PC-3 (cell line): ENCODE measurements at regions not wholly inside any gene's neighbourhood (a gene's known extent, or its start where the extent isn't known, plus 50 kb on each side); places are given as distances from the start of the nearest gene placed in this dataset.

ENCODE experiments used
- ATAC-seq: fragments of 200-7000 bp; cut with Tn5 transposase; 2 replicates; pipeline ENCODE4 v1.9.1; 2020; ENCODE audit warnings: mild to moderate bottlenecking, moderate library complexity
- BruUV-seq: library from RNA; stranded (reverse); fragments of 400-500 nt; replicated peaks from 2 replicates; lab custom pipeline; 2021; lab: Mats Ljungman, UMichigan
- CTCF ChIA-PET: fragments of 300-600 bp; sonication (Branson Sonifier 250); formaldehyde crosslinking; loops from one replicate; lab custom pipeline; 2022; ENCODE audit warnings: antibody characterized with exemption; lab: Charles Lee
- POLR2A ChIA-PET: fragments of 300-600 bp; sonication (Branson Sonifier 250); formaldehyde crosslinking; loops from one replicate; lab custom pipeline; 2022; ENCODE audit warnings: antibody characterized with exemption; ENCODE audit not compliant: unreplicated experiment; lab: Charles Lee
- DNase-seq: peaks from one replicate; pipeline ENCODE4 v3.0.0-alpha.2; 2015
- H2AFZ ChIP-seq: fragments of 300-600 bp; sonication (generic); 2 replicates; pipeline ENCODE4 v1.6.0; 2016; ENCODE audit warnings: antibody characterized with exemption, low read length
- H3F3A ChIP-seq: fragments of 300-600 bp; sonication (generic); one replicate; pipeline ENCODE4 v1.6.0; 2017; ENCODE audit warnings: antibody characterized with exemption, low read length, control low read depth, mild to moderate bottlenecking; ENCODE audit not compliant: unreplicated experiment
- H3K27ac ChIP-seq: fragments of 300-600 bp; sonication (generic); 2 replicates; pipeline ENCODE4 v1.5.1; 2016; ENCODE audit warnings: mild to moderate bottlenecking, low read length
- H3K27me3 ChIP-seq: fragments of 300-600 bp; sonication (generic); 2 replicates; pipeline ENCODE4 v1.6.1; 2016; ENCODE audit warnings: low read length, mixed read lengths
- H3K36me3 ChIP-seq: fragments of 300-600 bp; sonication (generic); 2 replicates; pipeline ENCODE4 v1.6.1; 2016; ENCODE audit warnings: low read depth, mixed run types, low read length, mixed read lengths
- H3K4me1 ChIP-seq: fragments of 300-600 bp; sonication (generic); 2 replicates; pipeline ENCODE4 v1.5.1; 2016; ENCODE audit warnings: low read length; ENCODE audit not compliant: insufficient read depth
- H3K4me2 ChIP-seq: fragments of 300-600 bp; sonication (generic); 2 replicates; pipeline ENCODE4 v1.6.0; 2016; ENCODE audit warnings: low read length
- H3K4me3 ChIP-seq: fragments of 300-600 bp; sonication (generic); 2 replicates; pipeline ENCODE4 v1.5.1; 2016; ENCODE audit warnings: mild to moderate bottlenecking, low read length, mixed read lengths
- H3K79me2 ChIP-seq: fragments of 300-600 bp; sonication (generic); 2 replicates; pipeline ENCODE4 v1.6.1; 2017; ENCODE audit warnings: low read length, mixed read lengths
- H3K9ac ChIP-seq: fragments of 300-600 bp; sonication (generic); 2 replicates; pipeline ENCODE4 v1.6.0; 2016; ENCODE audit warnings: mild to moderate bottlenecking, low read length
- H3K9me2 ChIP-seq: fragments of 300-600 bp; sonication (generic); replicated peaks from 2 replicates; pipeline ENCODE4 v1.6.1; 2016; ENCODE audit warnings: mixed run types, low read length, mixed read lengths
- H3K9me3 ChIP-seq: fragments of 300-600 bp; sonication (generic); 2 replicates; pipeline ENCODE4 v1.6.1; 2016; ENCODE audit warnings: low read length, mixed read lengths
- H4K20me1 ChIP-seq: fragments of 300-600 bp; sonication (generic); 2 replicates; pipeline ENCODE4 v1.6.1; 2016; ENCODE audit warnings: low read length, mixed read lengths
- EZH2 ChIP-seq: fragments of 300-600 bp; sonication (generic); IDR thresholded peaks from one replicate; pipeline ENCODE4 v1.6.1; 2017; ENCODE audit warnings: antibody characterized with exemption, mild to moderate bottlenecking, low read length; ENCODE audit not compliant: unreplicated experiment
- EZH2phosphoT487 ChIP-seq: fragments of 300-600 bp; sonication (generic); IDR thresholded peaks from 2 replicates; pipeline ENCODE4 v1.6.1; 2018; ENCODE audit warnings: mild to moderate bottlenecking, antibody characterized with exemption, low read length, borderline replicate concordance
- intact Hi-C: fragments of 100-400 bp; cut with micrococcal nuclease; formaldehyde crosslinking; loops from 2 replicates; pipeline ENCODE4 v1.9.0; 2023
- TF ChIP-seq, protein P1 (sequence below): fragments of 300-600 bp; sonication (generic); conservative IDR thresholded peaks from 2 replicates; pipeline ENCODE4 v1.5.1; 2017; ENCODE audit warnings: antibody characterized with exemption, low read depth, mild to moderate bottlenecking, low read length

DNA sequence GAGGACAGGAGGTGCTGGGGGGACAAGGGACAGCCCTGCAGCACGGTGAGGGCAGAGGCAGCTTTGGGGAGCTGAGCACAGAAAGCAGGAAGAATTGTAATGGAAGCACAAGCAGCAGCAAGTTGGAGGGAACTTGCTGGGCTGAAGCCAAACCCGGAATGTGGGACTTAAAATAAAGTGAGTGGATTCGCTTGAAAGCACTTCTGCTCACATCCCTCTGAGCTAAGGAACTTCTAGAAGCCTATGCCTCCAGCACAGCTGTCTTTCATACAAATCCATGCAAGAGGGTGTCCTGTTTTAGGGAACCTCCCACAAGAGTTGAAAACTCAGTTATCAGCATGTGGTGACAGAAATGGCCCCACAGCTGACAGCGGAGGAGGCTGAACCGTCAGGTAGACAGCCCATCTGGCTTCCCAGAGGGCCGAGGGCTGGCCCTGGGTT, 71.4 kb upstream of the MLN start:
- DNase-seq, result no peak
- no peak for ATAC-seq
- Histone ChIP-seq H3K9ac (no peak overlapping the region), H3K27ac (no peak overlapping the region), H3K9me3 (no peaks in the 10 kb centered on the region), H4K20me1 (no peaks in the 10 kb centered on the region), H3K4me3 (no peak overlapping the region), H3K36me3 (no peaks in the 10 kb centered on the region), H3K9me2 (no peaks in the 10 kb centered on the region), H3K4me2 (no peak overlapping the region), H3K79me2 (no peaks in the 10 kb centered on the region), H3K4me1 (no peaks in the 10 kb centered on the region), H3F3A (no peaks in the 10 kb centered on the region), H2AFZ (no peak overlapping the region), H3K27me3 (peaks cover 64% of the 10 kb centered on the region)
- ChIA-PET POLR2A (no interaction called here), CTCF (no interaction called here)
- TF ChIP-seq EZH2 (no peak), EZH2phosphoT487 (no peak)
- TF ChIP-seq, protein P1, sequence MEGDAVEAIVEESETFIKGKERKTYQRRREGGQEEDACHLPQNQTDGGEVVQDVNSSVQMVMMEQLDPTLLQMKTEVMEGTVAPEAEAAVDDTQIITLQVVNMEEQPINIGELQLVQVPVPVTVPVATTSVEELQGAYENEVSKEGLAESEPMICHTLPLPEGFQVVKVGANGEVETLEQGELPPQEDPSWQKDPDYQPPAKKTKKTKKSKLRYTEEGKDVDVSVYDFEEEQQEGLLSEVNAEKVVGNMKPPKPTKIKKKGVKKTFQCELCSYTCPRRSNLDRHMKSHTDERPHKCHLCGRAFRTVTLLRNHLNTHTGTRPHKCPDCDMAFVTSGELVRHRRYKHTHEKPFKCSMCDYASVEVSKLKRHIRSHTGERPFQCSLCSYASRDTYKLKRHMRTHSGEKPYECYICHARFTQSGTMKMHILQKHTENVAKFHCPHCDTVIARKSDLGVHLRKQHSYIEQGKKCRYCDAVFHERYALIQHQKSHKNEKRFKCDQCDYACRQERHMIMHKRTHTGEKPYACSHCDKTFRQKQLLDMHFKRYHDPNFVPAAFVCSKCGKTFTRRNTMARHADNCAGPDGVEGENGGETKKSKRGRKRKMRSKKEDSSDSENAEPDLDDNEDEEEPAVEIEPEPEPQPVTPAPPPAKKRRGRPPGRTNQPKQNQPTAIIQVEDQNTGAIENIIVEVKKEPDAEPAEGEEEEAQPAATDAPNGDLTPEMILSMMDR, result no peak
- intact Hi-C loops, result no loop called here
- BruUV-seq, result no TSS peak

DNA sequence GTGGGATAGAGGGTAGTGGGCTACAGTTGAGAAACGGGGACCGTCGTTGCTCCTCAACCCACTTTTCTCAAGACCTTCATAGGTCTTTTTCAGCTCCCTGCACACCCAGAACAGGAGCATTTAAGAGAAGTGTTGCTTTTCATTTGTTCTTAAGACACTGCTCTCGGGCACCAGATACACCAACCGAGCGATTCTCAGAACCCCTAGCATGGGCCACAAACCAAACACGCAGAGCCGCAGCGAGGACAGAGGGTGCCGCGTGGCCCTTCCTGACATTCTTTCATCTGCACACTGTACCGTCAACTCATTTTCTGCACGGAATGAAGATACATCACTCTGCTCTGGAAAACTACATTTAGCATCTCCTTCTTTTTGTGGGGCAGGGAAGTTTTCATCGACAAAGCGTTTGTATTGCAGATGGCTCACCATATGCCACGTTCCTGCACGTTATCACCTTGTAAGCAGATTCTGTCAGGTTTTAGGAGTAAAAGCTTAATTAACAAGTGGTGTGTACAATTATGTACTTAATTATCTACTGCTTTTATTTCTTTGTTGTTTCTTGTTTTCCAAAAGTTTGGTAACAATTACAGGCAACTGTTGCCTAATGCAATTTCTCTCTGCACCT, 70.4 kb upstream of the MLN start:
- H3K4me3 ChIP-seq, result no peak overlapping the region
- BruUV-seq, result no TSS peak
- H3K4me1 ChIP-seq, result no peaks in the 10 kb centered on the region
- TF ChIP-seq EZH2phosphoT487 (no peak), EZH2 (no peak)
- TF ChIP-seq, protein P1, result no peak
- ATAC-seq, result no peak
- no peak overlapping the region for H2AFZ ChIP-seq
- DNase-seq, result no peak
- H3K27me3 ChIP-seq, result peaks cover 74% of the 10 kb centered on the region
- ChIA-PET CTCF (no interaction called here), POLR2A (interaction anchor here (0.6 kb wide), 1 partner anchor 129 kb away, joined by 15 read pairs; no protein-coding TSS in a partner anchor)
- H3K9me3 ChIP-seq, result no peaks in the 10 kb centered on the region
- no peak overlapping the region for H3K27ac ChIP-seq
- no peaks in the 10 kb centered on the region for H3K36me3 ChIP-seq
- no peaks in the 10 kb centered on the region for H4K20me1 ChIP-seq
- no peaks in the 10 kb centered on the region for H3F3A ChIP-seq
- H3K9me2 ChIP-seq, result no peaks in the 10 kb centered on the region
- H3K79me2 ChIP-seq, result no peaks in the 10 kb centered on the region
- H3K4me2 ChIP-seq, result no peak overlapping the region
- intact Hi-C loops, result no loop called here
- H3K9ac ChIP-seq, result no peak overlapping the region

DNA sequence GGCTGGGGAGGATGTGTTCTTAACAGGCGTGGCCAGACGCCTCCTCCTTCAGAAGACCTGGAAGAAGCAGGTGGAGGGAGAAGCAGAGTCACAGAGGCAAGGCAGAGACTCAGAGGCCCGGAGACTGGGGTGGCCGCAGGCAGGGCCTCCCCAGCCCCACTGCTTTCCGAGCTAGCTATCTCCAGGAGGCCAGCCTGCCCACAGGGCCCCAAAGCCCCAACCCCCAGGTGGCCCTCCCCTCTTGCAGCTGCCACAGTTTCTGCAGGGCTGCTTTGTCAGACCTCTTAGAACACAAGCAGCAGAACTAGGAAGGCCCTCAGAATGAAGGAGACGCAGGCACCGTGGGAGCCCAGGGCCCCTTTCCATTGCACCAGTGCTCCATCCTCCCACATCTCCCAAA, 69.0 kb upstream of the MLN start:
- ChIA-PET POLR2A (no interaction called here), CTCF (no interaction called here)
- DNase-seq (no peak), ATAC-seq (no peak)
- H3K36me3 ChIP-seq, result no peaks in the 10 kb centered on the region
- no peak overlapping the region for H3K4me2 ChIP-seq
- H3K9ac ChIP-seq, result no peak overlapping the region
- no peaks in the 10 kb centered on the region for H4K20me1 ChIP-seq
- no peak overlapping the region for H3K4me3 ChIP-seq
- H3K27me3 ChIP-seq, result peaks cover 85% of the 10 kb centered on the region
- H3K79me2 ChIP-seq, result no peaks in the 10 kb centered on the region
- no peaks in the 10 kb centered on the region for H3F3A ChIP-seq
- H3K27ac ChIP-seq, result no peak overlapping the region
- H2AFZ ChIP-seq, result no peak overlapping the region
- no peaks in the 10 kb centered on the region for H3K4me1 ChIP-seq
- TF ChIP-seq EZH2phosphoT487, result no peak
- no peak for TF ChIP-seq EZH2
- TF ChIP-seq, protein P1, result no peak
- BruUV-seq, result no TSS peak
- intact Hi-C loops, result no loop called here
- no peaks in the 10 kb centered on the region for H3K9me3 ChIP-seq
- no peaks in the 10 kb centered on the region for H3K9me2 ChIP-seq
